Erythroblast (primary cell): ENCODE measurements at regions not wholly inside any gene's neighbourhood (a gene's known extent, or its start where the extent isn't known, plus 50 kb on each side); places are given as distances from the start of the nearest gene placed in this dataset.
"Not testable (repeated sequence)": the region's sequence is repeated elsewhere in the genome, so short reads cannot be mapped to it uniquely, and the experiment has no call there.

ENCODE experiments used
- DNase-seq, 2 experiments: peaks; one replicate each; lab custom pipeline; 2025; lab: John Stamatoyannopoulos, UW
- GATA1 ChIP-seq: IDR thresholded peaks from 2 replicates; pipeline ENCODE4 v1.6.1; 2011; ENCODE audit warnings: low read depth, mild to moderate bottlenecking, control low read depth, low read length, moderate library complexity
- POLR2A ChIP-seq: IDR thresholded peaks from 2 replicates; pipeline ENCODE4 v1.6.1; 2011; ENCODE audit warnings: mild to moderate bottlenecking, low read length

DNA sequence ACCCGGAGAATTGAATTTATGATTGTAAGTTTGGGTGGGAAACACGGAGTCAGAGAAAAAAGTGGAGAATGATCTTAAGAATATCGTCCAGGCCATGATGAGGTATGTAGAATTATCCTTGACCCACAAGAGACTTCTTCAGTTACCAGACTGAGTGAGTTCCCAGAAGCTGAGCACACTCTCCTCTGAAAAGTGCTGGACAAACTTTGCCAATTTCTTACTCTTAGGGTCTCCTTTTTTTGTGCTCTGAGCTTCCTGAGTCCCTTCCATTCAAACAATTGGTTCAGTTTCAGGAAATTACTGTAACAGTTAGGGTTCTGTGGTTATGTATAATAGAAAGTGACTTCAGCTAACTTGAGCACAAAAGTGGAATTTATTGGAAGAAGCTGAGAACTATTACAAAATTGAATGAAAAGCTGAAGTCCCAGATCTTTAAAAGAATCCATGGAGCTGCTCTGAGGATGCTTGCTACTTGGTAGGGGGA lies 50.6 kb upstream of the EHBP1 start:
- TF ChIP-seq POLR2A (no peak), GATA1 (no peak)
- DNase-seq: no peak

DNA sequence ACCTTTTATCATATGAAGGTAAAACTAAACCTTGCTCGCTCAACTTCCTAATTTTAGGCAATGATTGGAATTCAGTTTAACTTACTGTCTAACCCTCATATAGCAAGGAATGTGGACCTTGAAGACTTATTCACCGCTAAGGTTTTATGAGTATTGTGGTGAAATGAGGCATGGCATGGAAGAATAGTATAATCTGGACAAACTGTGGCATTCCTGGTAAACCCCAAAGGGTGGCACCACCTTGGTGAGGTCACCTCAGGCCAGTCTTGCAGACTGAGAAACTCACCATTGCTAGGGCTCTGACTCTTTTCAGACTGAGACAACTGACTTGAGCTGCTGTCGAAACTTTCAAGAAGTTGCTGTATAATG lies 51.1 kb upstream of the EHBP1 start:
- no peak for TF ChIP-seq GATA1
- no peak for TF ChIP-seq POLR2A
- no peak for DNase-seq

DNA sequence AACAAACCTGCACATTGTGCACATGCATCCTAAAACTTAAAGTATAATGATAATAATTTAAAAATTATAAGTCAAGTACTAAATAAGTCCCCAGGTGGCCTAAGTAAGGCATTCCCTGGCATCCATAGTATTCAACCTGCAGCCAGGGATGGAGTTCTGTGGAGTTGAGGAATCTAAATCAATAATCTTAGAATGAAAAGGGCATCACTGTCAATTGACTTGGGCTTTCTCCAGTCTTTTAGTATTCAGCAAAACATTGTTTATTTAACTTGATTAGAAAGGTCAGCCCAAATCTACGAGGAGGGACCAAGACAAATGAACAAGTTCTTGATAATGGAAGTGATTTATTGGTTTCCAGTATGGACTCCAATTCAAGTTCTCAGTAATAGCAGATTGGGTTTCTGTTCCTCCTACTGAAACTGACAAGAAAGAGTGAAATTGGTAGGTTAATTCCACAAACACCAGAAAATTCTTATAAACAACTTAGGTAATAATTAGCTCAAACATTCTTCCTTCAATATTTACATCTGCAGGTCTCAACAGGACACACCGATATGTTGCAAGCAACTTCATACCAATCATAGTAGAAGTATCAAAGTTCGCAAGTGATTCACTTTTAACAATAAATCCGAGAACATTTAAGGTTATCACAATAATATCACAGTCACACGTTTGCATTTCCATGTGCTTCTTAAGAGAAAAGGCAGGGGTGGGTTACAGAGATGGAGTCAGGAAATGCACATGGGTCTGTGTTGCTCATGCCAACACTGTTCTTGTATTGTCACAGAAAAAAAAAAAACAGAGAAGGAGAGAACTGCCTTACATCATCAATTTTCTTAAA lies 51.7 kb upstream of the EHBP1 start:
- DNase-seq: no peak

DNA sequence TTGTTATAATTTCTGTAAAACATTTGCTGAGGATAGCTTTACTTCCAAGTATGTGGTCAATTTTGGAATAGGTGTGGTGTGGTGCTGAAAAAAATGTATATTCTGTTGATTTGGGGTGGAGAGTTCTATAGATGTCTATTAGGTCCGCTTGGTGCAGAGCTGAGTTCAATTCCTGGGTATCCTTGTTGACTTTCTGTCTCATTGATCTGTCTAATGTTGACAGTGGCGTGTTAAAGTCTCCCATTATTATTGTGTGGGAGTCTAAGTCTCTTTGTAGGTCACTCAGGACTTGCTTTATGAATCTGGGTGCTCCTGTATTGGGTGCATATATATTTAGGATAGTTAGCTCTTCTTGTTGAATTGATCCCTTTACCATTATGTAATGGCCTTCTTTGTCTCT lies 56.4 kb upstream of the EHBP1 start:
- DNase-seq: not testable (repeated sequence)

More for the DNA sequence above, 51.7 kb upstream of the EHBP1 start:
- no peak for TF ChIP-seq GATA1
- no peak for TF ChIP-seq POLR2A

DNA sequence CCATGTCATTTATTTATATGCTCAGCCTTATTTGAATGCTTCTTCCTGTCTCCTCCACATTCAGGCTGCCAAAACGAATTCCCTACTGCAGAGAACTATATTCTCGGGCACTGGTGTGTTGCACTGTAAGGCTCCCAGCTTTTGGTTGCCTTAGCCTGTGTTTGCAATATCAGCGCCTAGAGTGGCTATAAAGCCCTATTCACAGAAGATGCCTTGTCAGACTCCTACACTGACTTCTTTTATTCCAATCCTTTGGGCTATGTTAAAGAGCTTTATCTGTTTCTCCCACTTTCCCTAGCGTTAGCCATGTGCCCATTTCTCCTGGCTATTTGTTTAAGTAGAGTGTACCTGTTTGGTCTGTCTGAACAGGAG lies 62.4 kb upstream of the EHBP1 start:
- no peak for TF ChIP-seq POLR2A
- DNase-seq: no peak

DNA sequence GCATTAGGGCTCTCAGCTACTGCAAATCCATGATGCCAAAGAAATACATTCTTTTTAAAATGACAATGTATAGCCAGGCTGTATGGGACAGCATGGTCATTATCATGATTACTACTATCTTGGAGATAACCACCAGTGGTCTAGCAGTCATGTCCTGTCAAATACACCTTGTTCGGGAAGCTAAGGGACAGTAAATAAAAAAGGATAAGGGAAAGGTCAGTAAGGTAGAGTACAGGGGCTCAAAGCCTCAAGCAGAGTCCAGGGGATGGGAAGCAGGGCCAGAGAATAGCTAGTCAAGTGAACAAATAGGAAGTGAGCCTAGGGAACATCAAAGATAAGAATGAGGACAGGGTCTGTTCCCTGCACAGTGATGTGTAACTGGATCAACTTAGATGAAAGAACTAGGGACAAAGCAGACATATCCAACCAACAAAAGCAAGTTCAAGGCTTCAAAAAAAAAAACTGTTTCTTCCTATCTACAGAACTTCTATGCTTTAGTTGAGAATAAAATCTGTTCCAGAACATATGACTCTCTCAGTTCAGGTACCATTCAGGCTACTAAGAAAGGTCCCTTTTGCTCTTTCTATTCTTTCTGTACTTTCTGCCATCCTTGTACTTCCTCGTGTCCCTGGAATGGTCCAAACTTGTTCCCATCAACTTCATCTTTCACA lies 62.9 kb upstream of the EHBP1 start:
- TF ChIP-seq GATA1 (no peak), POLR2A (no peak)
- no peak for DNase-seq

DNA sequence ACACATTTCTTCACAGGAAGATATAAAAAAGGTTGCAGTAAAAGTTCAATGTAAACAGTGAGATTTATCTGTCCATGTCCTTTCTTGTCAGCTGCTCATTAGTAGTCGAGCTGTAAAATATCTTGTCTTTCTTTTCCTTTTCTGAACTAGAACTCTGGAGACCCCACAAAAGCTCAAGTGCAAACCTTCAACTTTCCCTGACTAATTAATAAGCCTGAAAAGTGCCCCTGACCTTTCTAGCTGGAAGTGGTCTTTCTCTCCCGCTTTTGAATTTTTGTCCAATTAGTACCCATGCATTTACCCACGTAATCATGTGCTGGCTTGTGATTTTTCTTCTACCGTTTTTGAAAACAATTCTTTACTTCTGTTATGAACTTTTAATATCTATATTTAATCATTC lies 63.6 kb upstream of the EHBP1 start:
- no peak for DNase-seq
- no peak for TF ChIP-seq POLR2A
- no peak for TF ChIP-seq GATA1

DNA sequence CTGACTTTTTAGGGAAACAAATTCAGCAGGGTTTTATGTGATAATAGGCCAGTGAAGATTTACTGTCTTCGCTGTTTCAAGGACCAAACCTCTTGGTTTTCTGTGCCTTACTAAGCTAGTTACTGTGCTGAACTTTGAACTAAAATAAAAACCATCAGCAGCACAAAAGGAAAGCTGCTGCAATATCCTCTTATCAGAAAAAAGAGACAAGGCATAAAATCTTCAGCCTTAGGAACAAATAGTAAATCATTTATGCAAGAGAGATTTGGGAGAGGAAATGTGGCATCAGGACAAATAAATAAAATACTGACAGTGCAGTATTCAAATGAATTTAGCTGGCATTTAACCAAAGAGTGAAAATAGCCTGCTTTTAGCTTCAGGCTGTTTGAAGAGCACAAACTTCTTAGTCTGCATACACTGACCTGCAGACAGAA lies 64.1 kb upstream of the EHBP1 start:
- DNase-seq: no peak
- TF ChIP-seq GATA1 (no peak), POLR2A (no peak)

DNA sequence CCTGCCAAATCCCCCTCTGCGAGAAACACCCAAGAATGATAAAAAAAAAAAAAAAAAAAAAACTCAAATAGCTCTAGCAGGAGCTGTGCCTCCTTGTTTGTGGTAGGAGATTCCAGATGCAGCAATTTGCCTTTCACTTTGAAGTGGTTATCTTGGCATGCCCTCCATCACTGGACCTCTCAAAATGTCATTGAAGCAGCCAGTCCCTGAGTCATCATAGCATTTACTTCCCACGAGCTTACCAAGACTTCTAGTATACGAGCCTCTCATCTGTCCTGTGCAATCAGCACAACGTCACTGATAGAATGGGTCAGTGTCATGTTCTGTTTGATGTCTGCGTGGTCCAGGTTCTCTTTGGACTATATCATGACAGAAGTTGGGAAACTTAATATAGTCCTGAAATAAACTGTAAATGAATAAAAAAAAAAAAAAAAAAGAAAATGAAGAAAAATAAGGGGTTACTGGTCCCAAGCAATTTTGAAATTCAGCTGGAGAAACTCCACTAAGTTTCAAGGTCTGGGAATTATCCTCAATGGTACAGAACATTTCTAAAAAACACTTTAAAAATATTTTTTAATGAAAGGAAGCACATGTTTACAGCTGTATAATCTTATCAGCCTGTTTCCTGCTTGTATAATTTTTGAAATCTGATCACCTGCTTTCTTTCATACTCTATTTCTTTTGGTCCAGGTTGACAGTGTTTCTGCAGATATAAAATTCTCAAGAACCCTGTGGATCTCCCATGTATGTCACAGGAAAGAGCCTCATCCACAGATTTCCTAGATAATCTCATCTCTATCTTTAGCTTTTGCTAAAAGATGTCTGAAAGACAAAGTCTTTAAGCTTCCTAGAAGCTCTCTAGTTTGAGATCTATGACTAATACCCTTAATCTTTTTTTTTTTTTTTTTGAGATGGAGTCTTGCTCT lies 74.1 kb upstream of the EHBP1 start:
- TF ChIP-seq GATA1 (no peak), POLR2A (no peak)
- DNase-seq: no peak

DNA sequence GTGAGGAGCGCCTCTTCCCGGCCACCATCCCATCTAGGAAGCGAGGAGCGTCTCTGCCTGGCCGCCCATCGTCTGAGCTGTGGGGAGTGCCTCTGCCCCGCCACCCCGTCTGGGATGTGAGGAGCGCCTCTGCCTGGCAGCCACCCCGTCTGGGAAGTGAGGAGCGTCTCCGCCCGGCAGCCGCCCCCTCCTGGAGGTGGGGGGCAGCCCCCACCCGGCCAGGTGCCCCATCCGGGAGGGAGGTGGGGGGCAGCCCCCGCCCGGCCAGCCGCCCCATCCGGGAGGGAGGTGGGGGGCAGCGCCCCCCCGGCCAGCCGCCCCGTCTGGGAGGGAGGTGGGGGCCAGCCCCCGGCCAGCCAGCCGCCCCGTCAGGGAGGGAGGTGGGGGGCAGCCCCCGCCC lies 75.3 kb upstream of the EHBP1 start:
- DNase-seq: not testable (repeated sequence)

DNA sequence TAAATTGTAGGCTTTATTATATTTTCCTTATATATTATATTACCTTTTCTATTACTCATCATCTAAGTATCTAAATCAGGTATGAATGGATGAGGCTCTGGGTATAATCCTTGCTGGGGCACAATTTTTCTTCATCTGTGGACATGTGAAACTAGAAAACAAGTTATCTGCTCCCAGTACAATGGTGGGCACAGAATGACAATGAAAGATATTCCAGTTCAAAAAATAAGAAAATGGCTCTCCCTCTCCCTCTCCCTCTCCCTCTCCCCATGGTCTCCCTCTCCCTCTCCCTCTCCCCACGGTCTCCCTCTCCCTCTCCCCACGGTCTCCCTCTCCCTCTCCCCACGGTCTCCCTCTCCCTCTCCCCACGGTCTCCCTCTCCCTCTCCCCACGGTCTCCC lies 76.2 kb upstream of the EHBP1 start:
- DNase-seq: not testable (repeated sequence)

DNA sequence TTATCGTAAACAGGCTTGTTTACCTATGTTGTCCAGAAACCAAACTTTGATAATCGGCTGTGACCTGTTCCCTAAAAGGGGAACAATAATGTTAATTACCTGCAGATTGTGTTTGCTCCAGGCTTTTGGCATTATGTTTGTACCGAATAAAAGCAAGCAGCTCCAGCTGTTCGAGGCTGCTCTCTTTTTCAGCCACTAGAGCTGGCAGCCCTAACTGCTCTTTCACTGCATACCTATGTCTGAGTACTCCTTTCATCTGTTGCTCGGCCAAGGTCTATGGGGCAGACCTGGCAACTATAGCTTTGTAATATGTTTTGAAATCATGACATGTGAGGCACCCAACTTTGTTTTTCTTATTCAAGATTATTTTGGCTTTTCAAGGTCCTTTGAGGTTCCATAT lies 77.8 kb upstream of the EHBP1 start:
- TF ChIP-seq GATA1 (no peak), POLR2A (no peak)
- DNase-seq: no peak

DNA sequence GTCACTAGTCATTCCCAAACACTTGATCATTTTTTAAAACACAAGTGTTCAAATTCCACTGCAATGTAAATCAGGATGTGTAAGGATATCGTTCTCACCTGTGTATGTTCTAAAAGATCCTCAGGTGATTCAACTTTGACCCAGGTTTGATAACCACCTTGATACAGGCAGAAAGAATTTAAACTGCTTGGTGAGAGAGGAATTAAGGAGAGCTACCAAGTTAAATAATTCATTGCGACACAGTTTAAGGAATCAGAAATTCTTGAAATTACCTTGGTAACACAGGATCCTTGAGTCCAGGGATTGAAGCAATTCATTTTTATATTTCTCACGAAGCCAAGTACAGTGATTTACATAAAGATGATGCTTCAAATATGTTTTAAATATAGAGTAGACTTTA lies 80.7 kb upstream of the EHBP1 start:
- TF ChIP-seq GATA1 (no peak), POLR2A (no peak)
- no peak for DNase-seq

DNA sequence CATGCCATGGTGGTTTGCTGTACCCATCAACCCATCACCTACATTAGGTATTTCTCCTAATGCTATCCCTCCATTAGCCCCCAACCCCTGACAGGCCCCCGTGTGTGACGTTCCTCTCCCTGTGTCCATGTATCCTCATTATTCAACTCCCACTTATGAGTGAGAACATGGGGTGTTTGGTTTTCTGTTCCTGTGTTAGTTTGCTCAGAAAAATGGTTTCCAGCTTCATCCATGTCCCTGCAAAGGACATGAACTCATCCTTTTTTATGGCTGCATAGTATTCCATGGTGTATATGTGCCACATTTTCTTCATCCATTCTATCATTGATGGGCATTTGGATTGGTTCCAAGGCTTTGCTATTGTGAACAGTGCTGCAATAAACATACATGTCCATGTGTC lies 89.0 kb upstream of the EHBP1 start:
- DNase-seq: not testable (repeated sequence)
